ENCODE measurements at regions not wholly inside any gene's neighbourhood (a gene's known extent, or its start where the extent isn't known, plus 50 kb on each side); places are given as distances from the start of the nearest gene placed in this dataset.

- no peak overlapping the region for H3K27ac ChIP-seq
- TF ChIP-seq ZFX (IDR thresholded peaks at IDR 0.05) (no peak), CTCF (conservative IDR thresholded peaks at IDR 0.05) (no peak)
Measured at GRCh38 chr10:14381475-14381874, 50.8 kb upstream of the FRMD4A start.

GRCh38 chr10:14380746-14381145 lies 50.0 kb upstream of the FRMD4A start:
- TF ChIP-seq ZFX (IDR thresholded peaks at IDR 0.05) (no peak), CTCF (conservative IDR thresholded peaks at IDR 0.05) (no peak)
- H3K27ac ChIP-seq, result no peak overlapping the region

Data from C4-2B (cell line).